WERI-Rb-1 (cell line): ENCODE measurements at regions not wholly inside any gene's neighbourhood (a gene's known extent, or its start where the extent isn't known, plus 50 kb on each side); places are given as distances from the start of the nearest gene placed in this dataset.

ENCODE experiments used
- DNase-seq: peaks from one replicate; pipeline ENCODE4 v3.0.0-alpha.2; 2020
- H3K27ac ChIP-seq: fragments of 250-450 bp; sonication (Bioruptor Pico); 2 replicates; pipeline ENCODE4 v1.5.1; 2020; ENCODE audit warnings: mild to moderate bottlenecking, moderate library complexity
- H3K27me3 ChIP-seq: fragments of 250-450 bp; sonication (Bioruptor Pico); 2 replicates; pipeline ENCODE4 v1.5.1; 2021; ENCODE audit warnings: mild to moderate bottlenecking, low read depth, moderate library complexity; ENCODE audit not compliant: insufficient read depth, severe bottlenecking
- H3K36me3 ChIP-seq: fragments of 250-450 bp; sonication (Bioruptor Pico); 2 replicates; pipeline ENCODE4 v1.5.1; 2020; ENCODE audit warnings: mild to moderate bottlenecking, moderate library complexity
- H3K4me3 ChIP-seq: 2 replicates; pipeline ENCODE4 v1.5.1; 2011; ENCODE audit warnings: low read depth, mild to moderate bottlenecking, control low read depth, low read length
- H3K9me3 ChIP-seq: fragments of 250-450 bp; sonication (Bioruptor Pico); 2 replicates; pipeline ENCODE4 v1.5.1; 2021; ENCODE audit warnings: mild to moderate bottlenecking, moderate library complexity; ENCODE audit not compliant: severe bottlenecking
- TF ChIP-seq, protein P1 (sequence below): IDR thresholded peaks from 2 replicates; pipeline ENCODE4 v1.5.1; 2011; ENCODE audit warnings: low read depth, mild to moderate bottlenecking, control low read depth, inconsistent platforms, low read length

DNA sequence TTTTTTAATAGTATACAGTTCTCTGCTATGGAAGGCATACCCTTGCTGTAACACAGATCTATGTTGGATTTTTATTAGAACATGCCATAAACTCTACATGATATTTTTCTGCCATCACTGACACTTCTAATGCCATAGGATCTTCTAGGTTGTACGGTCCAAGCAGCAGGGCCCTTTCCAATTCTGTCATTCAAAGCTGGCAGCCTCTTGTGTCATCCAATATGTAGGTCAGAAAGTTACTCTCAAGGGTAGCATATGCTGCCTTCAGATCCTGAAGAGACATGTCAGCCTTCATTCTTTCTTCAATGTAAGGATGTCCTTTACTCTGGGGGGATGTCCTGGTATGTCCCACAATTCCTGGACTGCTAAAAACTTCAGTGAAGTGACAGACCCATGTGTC lies 629.2 kb upstream of the USP24 start:
- Histone ChIP-seq H3K36me3 (no peaks in the 10 kb centered on the region), H3K9me3 (no peaks in the 10 kb centered on the region), H3K27ac (no peak overlapping the region), H3K27me3 (no peaks in the 10 kb centered on the region), H3K4me3 (no peak overlapping the region)
- TF ChIP-seq, protein P1, sequence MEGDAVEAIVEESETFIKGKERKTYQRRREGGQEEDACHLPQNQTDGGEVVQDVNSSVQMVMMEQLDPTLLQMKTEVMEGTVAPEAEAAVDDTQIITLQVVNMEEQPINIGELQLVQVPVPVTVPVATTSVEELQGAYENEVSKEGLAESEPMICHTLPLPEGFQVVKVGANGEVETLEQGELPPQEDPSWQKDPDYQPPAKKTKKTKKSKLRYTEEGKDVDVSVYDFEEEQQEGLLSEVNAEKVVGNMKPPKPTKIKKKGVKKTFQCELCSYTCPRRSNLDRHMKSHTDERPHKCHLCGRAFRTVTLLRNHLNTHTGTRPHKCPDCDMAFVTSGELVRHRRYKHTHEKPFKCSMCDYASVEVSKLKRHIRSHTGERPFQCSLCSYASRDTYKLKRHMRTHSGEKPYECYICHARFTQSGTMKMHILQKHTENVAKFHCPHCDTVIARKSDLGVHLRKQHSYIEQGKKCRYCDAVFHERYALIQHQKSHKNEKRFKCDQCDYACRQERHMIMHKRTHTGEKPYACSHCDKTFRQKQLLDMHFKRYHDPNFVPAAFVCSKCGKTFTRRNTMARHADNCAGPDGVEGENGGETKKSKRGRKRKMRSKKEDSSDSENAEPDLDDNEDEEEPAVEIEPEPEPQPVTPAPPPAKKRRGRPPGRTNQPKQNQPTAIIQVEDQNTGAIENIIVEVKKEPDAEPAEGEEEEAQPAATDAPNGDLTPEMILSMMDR: no peak
- DNase-seq: no peak

DNA sequence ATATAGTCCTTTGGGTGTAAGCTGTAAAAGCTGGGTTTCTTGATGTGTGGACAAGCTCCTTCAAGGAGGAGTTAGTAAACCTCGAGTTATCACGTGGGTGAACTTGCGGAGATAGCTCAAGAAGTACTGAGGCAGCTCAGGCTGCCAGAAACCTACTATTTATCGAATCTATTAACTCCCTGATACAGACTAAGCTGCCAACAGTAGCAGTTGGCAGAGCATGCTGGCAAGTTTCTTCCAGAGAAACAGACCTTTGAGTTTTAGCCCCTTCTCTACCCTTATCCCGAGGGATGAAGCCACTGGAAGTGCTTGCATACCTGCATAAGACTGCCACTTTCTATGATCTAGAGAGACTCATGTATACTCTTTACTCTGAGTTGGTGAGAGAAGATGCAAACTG lies 624.5 kb upstream of the USP24 start:
- no peak overlapping the region for H3K4me3 ChIP-seq
- H3K9me3 ChIP-seq: no peaks in the 10 kb centered on the region
- H3K27me3 ChIP-seq: peaks cover 2% of the 10 kb centered on the region
- no peak for DNase-seq
- H3K36me3 ChIP-seq: no peaks in the 10 kb centered on the region
- no peak overlapping the region for H3K27ac ChIP-seq
- TF ChIP-seq, protein P1: no peak

DNA sequence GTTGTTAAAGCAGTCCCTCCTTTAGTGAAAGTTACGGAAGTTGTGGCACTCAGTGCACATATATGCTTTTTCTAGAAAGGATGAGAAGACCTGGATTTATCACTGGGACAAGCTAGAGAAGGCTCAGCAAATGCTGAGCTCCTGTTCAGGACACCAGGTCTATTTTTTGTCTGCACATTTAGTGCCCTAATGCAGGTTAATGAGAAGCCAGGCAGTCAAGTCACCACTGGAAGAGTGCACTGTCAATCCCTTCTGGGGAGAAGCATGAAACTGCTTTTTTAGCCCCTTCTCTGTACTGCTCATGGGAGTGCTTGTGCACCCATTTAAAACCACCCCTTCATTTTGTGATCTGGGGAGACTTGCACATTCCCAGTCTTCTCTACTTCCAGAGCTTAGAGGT lies 624.1 kb upstream of the USP24 start:
- TF ChIP-seq, protein P1: no peak
- H3K36me3 ChIP-seq: no peaks in the 10 kb centered on the region

DNA sequence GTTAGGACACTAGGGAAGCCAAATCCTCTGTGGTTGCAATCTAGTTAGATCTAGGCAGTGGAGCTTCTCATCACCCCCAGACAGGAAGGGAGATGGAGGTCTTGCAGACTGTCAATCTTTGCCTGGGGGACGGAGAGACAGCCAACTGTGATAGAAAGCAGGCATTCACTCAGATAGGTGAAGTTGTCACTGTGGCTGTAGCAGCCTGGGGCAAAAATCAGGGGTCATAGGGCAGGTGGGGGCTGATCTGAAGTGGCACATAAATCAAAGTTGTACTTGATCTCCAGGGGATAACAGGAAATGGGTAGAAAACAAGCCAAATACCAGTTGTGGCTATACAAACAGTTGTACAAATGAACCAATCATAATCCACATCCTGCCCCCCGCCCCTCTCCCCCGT lies 620.9 kb upstream of the USP24 start:
- H3K27me3 ChIP-seq: peaks cover 2% of the 10 kb centered on the region
- TF ChIP-seq, protein P1: no peak
- no peaks in the 10 kb centered on the region for H3K36me3 ChIP-seq
- H3K4me3 ChIP-seq: no peak overlapping the region
- no peak overlapping the region for H3K27ac ChIP-seq
- no peak for DNase-seq
- H3K9me3 ChIP-seq: no peaks in the 10 kb centered on the region

More for the DNA sequence above, 624.1 kb upstream of the USP24 start:
- Histone ChIP-seq H3K27ac (no peak overlapping the region), H3K27me3 (peaks cover 2% of the 10 kb centered on the region), H3K9me3 (no peaks in the 10 kb centered on the region), H3K4me3 (no peak overlapping the region)
- no peak for DNase-seq

DNA sequence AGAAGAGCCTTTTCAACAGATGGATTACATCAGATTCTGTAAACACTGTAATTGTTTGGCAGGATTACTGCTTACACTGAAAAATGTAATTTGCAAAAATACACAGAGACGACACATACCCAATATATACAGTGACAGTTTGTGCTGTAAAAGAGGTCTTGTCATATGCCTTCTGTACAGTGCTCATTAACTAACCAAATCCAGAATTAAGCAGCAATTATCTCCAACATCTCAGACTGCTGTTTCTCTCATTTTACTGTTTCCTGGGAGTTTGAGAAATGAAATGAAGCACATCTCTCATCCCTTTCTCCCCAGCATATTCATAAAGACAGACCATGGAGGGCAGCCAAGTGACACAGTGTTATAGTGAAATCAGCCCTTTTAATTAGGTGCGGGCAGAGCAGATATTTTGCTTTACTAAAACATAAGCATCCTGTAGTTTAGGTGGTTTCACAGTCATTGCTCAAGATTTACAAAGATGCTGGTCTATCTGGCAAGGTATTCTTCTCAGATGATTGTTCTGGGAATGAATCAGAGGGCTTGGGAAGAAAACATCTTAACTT lies 618.4 kb upstream of the USP24 start:
- TF ChIP-seq, protein P1: no peak
- H3K27me3 ChIP-seq: peaks cover 2% of the 10 kb centered on the region
- H3K9me3 ChIP-seq: no peaks in the 10 kb centered on the region
- no peaks in the 10 kb centered on the region for H3K36me3 ChIP-seq
- no peak overlapping the region for H3K27ac ChIP-seq
- DNase-seq: no peak
- H3K4me3 ChIP-seq: no peak overlapping the region

DNA sequence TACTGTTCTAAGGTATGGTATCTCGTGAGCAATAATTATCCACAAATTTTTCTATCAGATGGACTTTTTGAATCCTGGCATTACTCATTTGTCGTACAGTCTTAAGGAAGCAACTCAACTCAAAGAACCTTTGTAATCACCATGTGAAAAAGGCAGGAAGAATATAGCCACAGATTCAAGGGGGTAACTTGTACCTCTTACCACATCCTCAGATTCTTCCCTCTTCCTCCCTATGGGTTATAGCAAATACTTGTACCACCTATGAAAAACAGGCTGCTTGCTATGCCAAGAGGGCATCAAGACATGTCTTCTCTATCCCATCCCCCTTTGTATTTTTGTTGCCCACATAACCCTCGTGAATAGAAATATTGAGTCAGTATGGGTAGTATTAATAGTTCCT lies 616.6 kb upstream of the USP24 start:
- H3K36me3 ChIP-seq: no peaks in the 10 kb centered on the region
- TF ChIP-seq, protein P1: no peak
- H3K9me3 ChIP-seq: no peaks in the 10 kb centered on the region
- H3K4me3 ChIP-seq: no peak overlapping the region
- no peaks in the 10 kb centered on the region for H3K27me3 ChIP-seq
- no peak overlapping the region for H3K27ac ChIP-seq
- no peak for DNase-seq
